ENCODE measurements at regions not wholly inside any gene's neighbourhood (a gene's known extent, or its start where the extent isn't known, plus 50 kb on each side); places are given as distances from the start of the nearest gene placed in this dataset.

DNA sequence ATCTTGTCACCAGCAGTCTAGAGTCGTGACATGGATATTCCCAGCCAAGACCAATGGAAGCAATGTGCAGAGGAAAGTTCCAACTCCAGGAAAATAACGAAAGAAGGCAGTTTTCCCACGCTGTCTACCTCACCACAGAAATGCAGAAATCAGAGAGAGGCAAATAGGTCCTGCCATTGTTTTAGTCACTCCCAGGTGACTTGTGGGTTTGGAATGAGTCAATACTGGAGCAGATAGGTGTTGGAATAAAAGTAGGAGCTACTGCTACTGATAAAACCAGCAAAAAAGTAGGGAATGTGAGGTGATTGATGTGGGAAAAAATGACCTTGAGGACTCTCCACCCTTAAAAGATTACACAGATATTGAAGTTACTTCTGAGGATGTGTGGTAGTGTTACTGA lies 72.8 kb upstream of the RAI2 start:
- Histone ChIP-seq H3K36me3 (ENCODE audit: control insufficient read depth, insufficient read depth, low read length) (no peaks in the 10 kb centered on the region), H3K27me3 (ENCODE audit: control insufficient read depth, insufficient read depth, low read length) (no peaks in the 10 kb centered on the region), H3K4me3 (ENCODE audit: low read depth, low read length) (no peak overlapping the region)
- CTCF ChIA-PET: interaction anchor here (1.6 kb wide), 1 partner anchor 11 kb away, joined by 6 read pairs; no protein-coding TSS in a partner anchor
- no peak for DNase-seq (ENCODE audit: low read depth)
- TF ChIP-seq, protein P1, sequence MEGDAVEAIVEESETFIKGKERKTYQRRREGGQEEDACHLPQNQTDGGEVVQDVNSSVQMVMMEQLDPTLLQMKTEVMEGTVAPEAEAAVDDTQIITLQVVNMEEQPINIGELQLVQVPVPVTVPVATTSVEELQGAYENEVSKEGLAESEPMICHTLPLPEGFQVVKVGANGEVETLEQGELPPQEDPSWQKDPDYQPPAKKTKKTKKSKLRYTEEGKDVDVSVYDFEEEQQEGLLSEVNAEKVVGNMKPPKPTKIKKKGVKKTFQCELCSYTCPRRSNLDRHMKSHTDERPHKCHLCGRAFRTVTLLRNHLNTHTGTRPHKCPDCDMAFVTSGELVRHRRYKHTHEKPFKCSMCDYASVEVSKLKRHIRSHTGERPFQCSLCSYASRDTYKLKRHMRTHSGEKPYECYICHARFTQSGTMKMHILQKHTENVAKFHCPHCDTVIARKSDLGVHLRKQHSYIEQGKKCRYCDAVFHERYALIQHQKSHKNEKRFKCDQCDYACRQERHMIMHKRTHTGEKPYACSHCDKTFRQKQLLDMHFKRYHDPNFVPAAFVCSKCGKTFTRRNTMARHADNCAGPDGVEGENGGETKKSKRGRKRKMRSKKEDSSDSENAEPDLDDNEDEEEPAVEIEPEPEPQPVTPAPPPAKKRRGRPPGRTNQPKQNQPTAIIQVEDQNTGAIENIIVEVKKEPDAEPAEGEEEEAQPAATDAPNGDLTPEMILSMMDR (IDR thresholded peaks at IDR 0.05; ENCODE audit: insufficient read depth, low read depth, low read length): no peak
- POLR2A ChIA-PET: no interaction called here

DNA sequence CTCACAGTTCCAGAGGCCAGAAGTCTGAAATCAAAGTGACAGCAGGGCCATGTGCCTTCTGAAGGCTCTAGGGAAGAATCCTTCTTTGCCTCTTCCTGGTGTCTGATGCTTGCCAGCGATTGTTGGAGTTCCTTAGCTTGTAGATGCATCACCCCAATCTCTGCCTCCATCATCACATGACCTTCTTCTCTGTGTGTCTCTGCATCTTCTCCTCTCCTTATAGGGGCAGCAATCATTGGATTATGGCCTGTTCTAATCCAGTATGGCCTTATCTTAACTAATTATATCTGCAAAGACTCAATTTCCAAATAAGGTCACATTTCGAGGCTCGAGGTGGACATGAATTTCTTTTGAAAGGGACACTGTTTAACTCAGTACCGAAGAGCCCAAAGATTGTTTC lies 71.7 kb upstream of the RAI2 start:
- CTCF ChIA-PET: no interaction called here
- no peak for DNase-seq (ENCODE audit: low read depth)
- Histone ChIP-seq H3K4me3 (ENCODE audit: low read depth, low read length) (no peak overlapping the region), H3K36me3 (ENCODE audit: control insufficient read depth, insufficient read depth, low read length) (no peaks in the 10 kb centered on the region), H3K27me3 (ENCODE audit: control insufficient read depth, insufficient read depth, low read length) (no peaks in the 10 kb centered on the region)
- TF ChIP-seq, protein P1 (IDR thresholded peaks at IDR 0.05; ENCODE audit: insufficient read depth, low read depth, low read length): no peak
- POLR2A ChIA-PET: no interaction called here

DNA sequence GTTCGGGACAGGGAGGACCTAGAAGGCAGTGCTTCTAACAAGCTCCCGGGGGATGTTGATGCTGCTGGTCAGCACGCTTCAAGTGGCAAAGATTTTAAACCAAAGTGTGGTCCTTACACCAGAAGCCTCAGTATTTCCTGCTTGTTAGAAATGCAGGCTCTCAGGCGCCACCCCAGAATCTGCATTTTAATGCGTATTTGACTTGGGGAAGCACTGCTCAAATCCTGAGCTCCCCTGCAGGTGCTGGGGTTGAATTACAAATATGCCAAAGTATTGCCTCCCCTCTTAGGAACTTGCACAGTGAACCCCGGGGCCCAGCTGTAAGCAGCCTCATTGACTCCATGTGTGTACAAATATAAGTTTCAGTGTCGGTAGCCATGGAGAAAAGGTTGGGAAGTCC lies 70.8 kb upstream of the RAI2 start:
- CTCF ChIA-PET: no interaction called here
- no peak overlapping the region for H3K4me3 ChIP-seq (ENCODE audit: low read depth, low read length)

DNA sequence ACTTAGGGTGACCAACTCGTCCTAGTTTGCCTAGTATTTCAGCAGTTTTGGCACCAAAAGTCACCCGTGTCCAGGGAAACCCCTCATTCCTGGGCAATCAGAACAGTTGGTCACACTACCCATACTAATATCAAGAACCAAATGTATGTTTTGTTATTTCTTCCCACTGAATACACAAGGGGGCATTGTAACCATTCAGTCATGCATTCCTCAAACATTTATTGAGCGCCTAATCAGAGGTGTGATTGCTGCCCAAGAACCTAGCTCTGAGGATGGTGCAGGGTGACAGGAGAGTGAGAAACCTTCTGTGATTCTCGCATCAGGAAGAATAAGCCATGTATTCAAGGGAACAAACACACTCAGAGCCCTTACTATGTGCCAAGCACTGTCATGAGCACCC lies 69.8 kb upstream of the RAI2 start:
- CTCF ChIA-PET: no interaction called here
- POLR2A ChIA-PET: no interaction called here
- TF ChIP-seq, protein P1 (IDR thresholded peaks at IDR 0.05; ENCODE audit: insufficient read depth, low read depth, low read length): no peak

More for the DNA sequence above, 70.8 kb upstream of the RAI2 start:
- TF ChIP-seq, protein P1 (IDR thresholded peaks at IDR 0.05; ENCODE audit: insufficient read depth, low read depth, low read length): no peak
- Histone ChIP-seq H3K27me3 (ENCODE audit: control insufficient read depth, insufficient read depth, low read length) (no peaks in the 10 kb centered on the region), H3K36me3 (ENCODE audit: control insufficient read depth, insufficient read depth, low read length) (no peaks in the 10 kb centered on the region)
- DNase-seq (ENCODE audit: low read depth): no peak
- POLR2A ChIA-PET: no interaction called here

DNA sequence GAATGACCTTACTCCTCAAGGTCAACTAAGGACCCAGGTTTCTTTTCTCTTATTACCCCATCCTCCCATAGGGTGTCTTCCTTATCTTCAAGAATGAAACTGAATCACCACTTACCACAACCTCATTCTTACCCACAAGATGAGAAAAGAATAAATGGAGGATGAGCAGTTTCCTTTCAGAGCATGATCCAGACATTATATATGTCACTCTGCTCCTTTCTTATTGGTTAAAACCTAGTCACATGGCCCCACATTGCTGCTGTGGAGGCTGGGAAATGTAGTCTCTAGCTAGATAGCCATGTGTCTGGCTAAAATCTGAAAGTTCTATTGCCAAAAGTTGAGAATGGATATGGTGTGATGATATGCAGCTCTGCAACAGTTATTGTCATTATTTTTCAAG lies 62.4 kb upstream of the RAI2 start:
- no peak for DNase-seq (ENCODE audit: low read depth)

More for the DNA sequence above, 69.8 kb upstream of the RAI2 start:
- no peaks in the 10 kb centered on the region for H3K36me3 ChIP-seq (ENCODE audit: control insufficient read depth, insufficient read depth, low read length)
- DNase-seq (ENCODE audit: low read depth): no peak
- H3K4me3 ChIP-seq (ENCODE audit: low read depth, low read length): no peak overlapping the region
- H3K27me3 ChIP-seq (ENCODE audit: control insufficient read depth, insufficient read depth, low read length): no peaks in the 10 kb centered on the region

More for the DNA sequence above, 62.4 kb upstream of the RAI2 start:
- H3K27me3 ChIP-seq (ENCODE audit: control insufficient read depth, insufficient read depth, low read length): no peaks in the 10 kb centered on the region
- H3K36me3 ChIP-seq (ENCODE audit: control insufficient read depth, insufficient read depth, low read length): no peaks in the 10 kb centered on the region
- CTCF ChIA-PET: no interaction called here
- TF ChIP-seq, protein P1 (IDR thresholded peaks at IDR 0.05; ENCODE audit: insufficient read depth, low read depth, low read length): no peak
- POLR2A ChIA-PET: no interaction called here
- no peak overlapping the region for H3K4me3 ChIP-seq (ENCODE audit: low read depth, low read length)
